HEK293 (cell line): ENCODE measurements at regions not wholly inside any gene's neighbourhood (a gene's known extent, or its start where the extent isn't known, plus 50 kb on each side); places are given as distances from the start of the nearest gene placed in this dataset.

Experiments used
- CTCF ChIP-seq: fragments of 450-650 bp; formaldehyde crosslinking; IDR thresholded peaks from 2 replicates; pipeline ENCODE4 v1.5.1; 2016; ENCODE audit warnings: missing biosample characterization, missing genetic modification characterization
- PRDM2 ChIP-seq: fragments of 450-650 bp; formaldehyde crosslinking; IDR thresholded peaks from 2 replicates; pipeline ENCODE4 v1.5.1; 2016; ENCODE audit warnings: missing biosample characterization, missing genetic modification characterization, borderline replicate concordance
- SETDB1 ChIP-seq: IDR thresholded peaks from one replicate; pipeline ENCODE4 v1.6.1; 2017; ENCODE audit warnings: mild to moderate bottlenecking, low read length, moderate library complexity, mixed read lengths; ENCODE audit not compliant: insufficient read length
- YY1 ChIP-seq: fragments of 450-650 bp; formaldehyde crosslinking; IDR thresholded peaks from 2 replicates; pipeline ENCODE4 v1.5.1; 2018; ENCODE audit warnings: missing biosample characterization, missing genetic modification characterization
- ZBTB10 ChIP-seq: fragments of 450-650 bp; formaldehyde crosslinking; IDR thresholded peaks from 2 replicates; pipeline ENCODE4 v1.5.1; 2016; ENCODE audit warnings: missing biosample characterization, missing genetic modification characterization
- ZNF146 ChIP-seq: fragments of 450-650 bp; formaldehyde crosslinking; IDR thresholded peaks from 2 replicates; pipeline ENCODE4 v1.5.1; 2016; ENCODE audit warnings: missing biosample characterization, missing genetic modification characterization
- ZNF223 ChIP-seq: fragments of 450-650 bp; formaldehyde crosslinking; IDR thresholded peaks from 2 replicates; pipeline ENCODE4 v1.5.1; 2016; ENCODE audit warnings: missing biosample characterization, missing genetic modification characterization
- ZNF433 ChIP-seq: fragments of 450-650 bp; formaldehyde crosslinking; IDR thresholded peaks from 2 replicates; pipeline ENCODE4 v1.5.1; 2016; ENCODE audit warnings: missing biosample characterization, missing genetic modification characterization, low read depth
- ZNF654 ChIP-seq: fragments of 450-650 bp; formaldehyde crosslinking; IDR thresholded peaks from 2 replicates; pipeline ENCODE4 v1.5.1; 2016; ENCODE audit warnings: low read depth, missing biosample characterization, missing genetic modification characterization
- TF ChIP-seq, protein P1 (sequence below): fragments of 450-650 bp; formaldehyde crosslinking; conservative IDR thresholded peaks from 2 replicates; pipeline ENCODE4 v1.5.1; 2016; ENCODE audit warnings: low read depth, missing biosample characterization, missing genetic modification characterization
- TF ChIP-seq, protein P2 (sequence below): fragments of 450-650 bp; formaldehyde crosslinking; IDR thresholded peaks from 2 replicates; pipeline ENCODE4 v1.5.1; 2016; ENCODE audit warnings: missing biosample characterization, missing genetic modification characterization

GRCh38 chr5:8701251-8701650 lies 832.3 kb downstream of the MTRR start:
- TF ChIP-seq ZNF654 (tag by site-specific recombination) (no peak), ZNF146 (tag by site-specific recombination) (no peak), SETDB1 (no peak), ZNF433 (no peak), ZNF223 (tag by site-specific recombination) (no peak), ZBTB10 (no peak), CTCF (tag by site-specific recombination) (no peak), YY1 (tag by site-specific recombination) (no peak), PRDM2 (tag by site-specific recombination) (no peak)
- TF ChIP-seq, protein P1, sequence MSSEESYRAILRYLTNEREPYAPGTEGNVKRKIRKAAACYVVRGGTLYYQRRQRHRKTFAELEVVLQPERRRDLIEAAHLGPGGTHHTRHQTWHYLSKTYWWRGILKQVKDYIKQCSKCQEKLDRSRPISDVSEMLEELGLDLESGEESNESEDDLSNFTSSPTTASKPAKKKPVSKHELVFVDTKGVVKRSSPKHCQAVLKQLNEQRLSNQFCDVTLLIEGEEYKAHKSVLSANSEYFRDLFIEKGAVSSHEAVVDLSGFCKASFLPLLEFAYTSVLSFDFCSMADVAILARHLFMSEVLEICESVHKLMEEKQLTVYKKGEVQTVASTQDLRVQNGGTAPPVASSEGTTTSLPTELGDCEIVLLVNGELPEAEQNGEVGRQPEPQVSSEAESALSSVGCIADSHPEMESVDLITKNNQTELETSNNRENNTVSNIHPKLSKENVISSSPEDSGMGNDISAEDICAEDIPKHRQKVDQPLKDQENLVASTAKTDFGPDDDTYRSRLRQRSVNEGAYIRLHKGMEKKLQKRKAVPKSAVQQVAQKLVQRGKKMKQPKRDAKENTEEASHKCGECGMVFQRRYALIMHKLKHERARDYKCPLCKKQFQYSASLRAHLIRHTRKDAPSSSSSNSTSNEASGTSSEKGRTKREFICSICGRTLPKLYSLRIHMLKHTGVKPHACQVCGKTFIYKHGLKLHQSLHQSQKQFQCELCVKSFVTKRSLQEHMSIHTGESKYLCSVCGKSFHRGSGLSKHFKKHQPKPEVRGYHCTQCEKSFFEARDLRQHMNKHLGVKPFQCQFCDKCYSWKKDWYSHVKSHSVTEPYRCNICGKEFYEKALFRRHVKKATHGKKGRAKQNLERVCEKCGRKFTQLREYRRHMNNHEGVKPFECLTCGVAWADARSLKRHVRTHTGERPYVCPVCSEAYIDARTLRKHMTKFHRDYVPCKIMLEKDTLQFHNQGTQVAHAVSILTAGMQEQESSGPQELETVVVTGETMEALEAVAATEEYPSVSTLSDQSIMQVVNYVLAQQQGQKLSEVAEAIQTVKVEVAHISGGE (tag by site-specific recombination) = no peak
- TF ChIP-seq, protein P2, sequence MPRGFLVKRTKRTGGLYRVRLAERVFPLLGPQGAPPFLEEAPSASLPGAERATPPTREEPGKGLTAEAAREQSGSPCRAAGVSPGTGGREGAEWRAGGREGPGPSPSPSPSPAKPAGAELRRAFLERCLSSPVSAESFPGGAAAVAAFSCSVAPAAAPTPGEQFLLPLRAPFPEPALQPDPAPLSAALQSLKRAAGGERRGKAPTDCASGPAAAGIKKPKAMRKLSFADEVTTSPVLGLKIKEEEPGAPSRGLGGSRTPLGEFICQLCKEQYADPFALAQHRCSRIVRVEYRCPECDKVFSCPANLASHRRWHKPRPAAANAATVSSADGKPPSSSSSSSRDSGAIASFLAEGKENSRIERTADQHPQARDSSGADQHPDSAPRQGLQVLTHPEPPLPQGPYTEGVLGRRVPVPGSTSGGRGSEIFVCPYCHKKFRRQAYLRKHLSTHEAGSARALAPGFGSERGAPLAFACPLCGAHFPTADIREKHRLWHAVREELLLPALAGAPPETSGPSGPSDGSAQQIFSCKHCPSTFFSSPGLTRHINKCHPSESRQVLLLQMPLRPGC (tag by site-specific recombination) = no peak
